H1 (cell line): ENCODE measurements at regions not wholly inside any gene's neighbourhood (a gene's known extent, or its start where the extent isn't known, plus 50 kb on each side); places are given as distances from the start of the nearest gene placed in this dataset.

ENCODE experiments used
- CTCF ChIA-PET: fragments of 300-600 bp; sonication (Branson Sonifier 250); formaldehyde crosslinking; loops from one replicate; lab custom pipeline; 2021; ENCODE audit not compliant: partially characterized antibody; lab: Charles Lee
- POLR2A ChIA-PET: fragments of 300-600 bp; sonication (Branson Sonifier 250); formaldehyde crosslinking; loops from one replicate; lab custom pipeline; 2021; ENCODE audit warnings: inconsistent platforms; ENCODE audit not compliant: partially characterized antibody; lab: Charles Lee
- DNase-seq, 2 experiments: peaks; one replicate each; pipeline versions ENCODE4 v3.0.0 to v3.0.0-alpha.2; 2010 to 2022; ENCODE audit warnings: low spot score in 2 of 2, low read depth in 1 of 2, mixed read lengths in 1 of 2
- FAIRE-seq: peaks from 2 replicates; lab custom pipeline; 2011; peaks lifted over from hg19 to GRCh38; lab: Jason Lieb, UNC
- H2AFZ ChIP-seq: 2 replicates; pipeline ENCODE4 v1.8.1; 2012; ENCODE audit warnings: low read length, inconsistent platforms
- H2AK5ac ChIP-seq: 2 replicates; pipeline ENCODE4 v1.6.1; 2013; ENCODE audit warnings: low read depth, low read length
- H2BK120ac ChIP-seq: replicated peaks from 2 replicates; pipeline ENCODE3; 2013; ENCODE audit warnings: low read depth, low read length, inconsistent platforms
- H2BK12ac ChIP-seq: 2 replicates; pipeline ENCODE4 v1.6.1; 2013; ENCODE audit warnings: low read depth, low read length
- H2BK15ac ChIP-seq: 2 replicates; pipeline ENCODE4 v1.6.1; 2013; ENCODE audit warnings: low read length
- H2BK20ac ChIP-seq: 2 replicates; pipeline ENCODE4 v1.6.1; 2013; ENCODE audit warnings: low read length
- H2BK5ac ChIP-seq: 2 replicates; pipeline ENCODE4 v1.6.1; 2013; ENCODE audit warnings: low read depth, low read length
- H3K14ac ChIP-seq: 2 replicates; pipeline ENCODE4 v1.6.1; 2013; ENCODE audit warnings: inconsistent platforms; ENCODE audit not compliant: insufficient read length
- H3K18ac ChIP-seq: 2 replicates; pipeline ENCODE4 v1.6.1; 2013; ENCODE audit warnings: low read length; ENCODE audit errors: extremely low read depth
- H3K23ac ChIP-seq: 2 replicates; pipeline ENCODE4 v1.6.1; 2013; ENCODE audit warnings: inconsistent platforms; ENCODE audit not compliant: insufficient read length
- H3K23me2 ChIP-seq: 2 replicates; pipeline ENCODE4 v1.6.1; 2013; ENCODE audit warnings: low read depth, low read length
- H3K27ac ChIP-seq: 2 replicates; pipeline ENCODE4 v1.6.1; 2011; ENCODE audit warnings: low read depth, low read length, inconsistent platforms
- H3K27me3 ChIP-seq, 4 experiments: replicated peaks in 1 of 4; 1 replicate in 1 of 4; 2 replicates in 3 of 4; pipeline versions ENCODE4 v1.6.1 to v1.8.1; 2011 to 2013; ENCODE audit warnings: low read length in 3 of 4, mild to moderate bottlenecking in 3 of 4, inconsistent platforms in 2 of 4, mixed read lengths in 2 of 4, moderate library complexity in 1 of 4; ENCODE audit not compliant: control insufficient read depth in 3 of 4, insufficient read depth in 3 of 4; ENCODE audit errors: extremely low read depth in 1 of 4
- H3K36me3 ChIP-seq, 4 experiments: 2 replicates each; pipeline versions ENCODE4 v1.6.1 to v1.8.1; 2011 to 2013; ENCODE audit warnings: mild to moderate bottlenecking in 4 of 4, low read length in 3 of 4, moderate library complexity in 2 of 4, control low read depth in 1 of 4, inconsistent platforms in 1 of 4; ENCODE audit not compliant: insufficient read depth in 4 of 4, control insufficient read depth in 2 of 4
- H3K4ac ChIP-seq: replicated peaks from 2 replicates; pipeline ENCODE3; 2013; ENCODE audit warnings: low read length, low read depth, mixed read lengths, inconsistent platforms; ENCODE audit not compliant: insufficient read length
- H3K4me1 ChIP-seq, 4 experiments: replicated peaks in 1 of 4; 1 replicate in 1 of 4; 2 replicates in 3 of 4; pipeline versions ENCODE4 v1.6.1 to v1.8.1; 2011 to 2013; ENCODE audit warnings: low read length in 3 of 4, inconsistent platforms in 2 of 4, mixed read lengths in 1 of 4; ENCODE audit not compliant: insufficient read depth in 4 of 4, control insufficient read depth in 3 of 4
- H3K4me2 ChIP-seq, 2 experiments: 2 replicates each; pipeline versions ENCODE4 v1.6.1 to v1.8.1; 2011 to 2013; ENCODE audit warnings: low read depth in 2 of 2, low read length in 2 of 2, control low read depth in 1 of 2, inconsistent platforms in 1 of 2, mild to moderate bottlenecking in 1 of 2; ENCODE audit not compliant: insufficient read depth in 1 of 2
- H3K4me3 ChIP-seq, 4 experiments: fragments of 200-600, 300-600 bp in 1 of 4; sonication (generic), shearing (Covaris generic), sonication (Bioruptor Twin) in 1 of 4; 2 replicates each; pipeline versions ENCODE4 v1.5.1 to v1.8.1; 2011 to 2016; ENCODE audit warnings: low read length in 4 of 4, low read depth in 3 of 4, control low read depth in 2 of 4, inconsistent platforms in 2 of 4, mild to moderate bottlenecking in 2 of 4, mixed read lengths in 1 of 4, moderate library complexity in 1 of 4; ENCODE audit not compliant: insufficient read depth in 2 of 4; ENCODE audit errors: extremely low read depth in 1 of 4
- H3K56ac ChIP-seq: replicated peaks from 2 replicates; pipeline ENCODE3; 2013; ENCODE audit warnings: low read depth, mild to moderate bottlenecking, mixed read lengths, low read length, inconsistent platforms; ENCODE audit not compliant: insufficient read length
- H3K79me1 ChIP-seq: 2 replicates; pipeline ENCODE4 v1.6.1; 2013; ENCODE audit warnings: low read depth, low read length, control low read depth
- H3K79me2 ChIP-seq, 2 experiments: 2 replicates each; pipeline versions ENCODE4 v1.6.1 to v1.8.1; 2012 to 2013; ENCODE audit warnings: low read length in 2 of 2, mild to moderate bottlenecking in 2 of 2, inconsistent platforms in 1 of 2; ENCODE audit not compliant: insufficient read depth in 2 of 2, control insufficient read depth in 1 of 2
- H3K9ac ChIP-seq, 4 experiments: replicated peaks in 1 of 4; 1 replicate in 1 of 4; 2 replicates in 3 of 4; pipeline versions ENCODE4 v1.6.1 to v1.8.1; 2011 to 2013; ENCODE audit warnings: low read depth in 3 of 4, low read length in 3 of 4, control low read depth in 2 of 4, mild to moderate bottlenecking in 2 of 4, moderate library complexity in 2 of 4, inconsistent platforms in 1 of 4; ENCODE audit errors: extremely low read depth in 1 of 4
- H3K9me3 ChIP-seq, 2 experiments: 2 replicates each; pipeline versions ENCODE4 v1.6.1 to v1.8.1; 2012 to 2013; ENCODE audit warnings: mild to moderate bottlenecking in 2 of 2, moderate library complexity in 2 of 2, control low read depth in 1 of 2, inconsistent platforms in 1 of 2, low read depth in 1 of 2, low read length in 1 of 2, mixed read lengths in 1 of 2; ENCODE audit not compliant: insufficient read depth in 2 of 2
- H4K20me1 ChIP-seq, 2 experiments: replicated peaks in 1 of 2; 2 replicates each; pipeline versions ENCODE3 to v1.8.1; 2011 to 2013; ENCODE audit warnings: inconsistent platforms in 2 of 2, low read length in 2 of 2, mild to moderate bottlenecking in 1 of 2; ENCODE audit not compliant: insufficient read depth in 2 of 2, control insufficient read depth in 1 of 2
- H4K5ac ChIP-seq: 2 replicates; pipeline ENCODE4 v1.6.1; 2013; ENCODE audit warnings: low read length, low read depth, mixed read lengths, inconsistent platforms; ENCODE audit not compliant: insufficient read length
- H4K8ac ChIP-seq: 2 replicates; pipeline ENCODE4 v1.8.0; 2013; ENCODE audit warnings: mild to moderate bottlenecking, moderate library complexity, low read length, inconsistent platforms; ENCODE audit not compliant: insufficient read depth; ENCODE audit errors: extremely low read depth
- H4K91ac ChIP-seq: replicated peaks from 2 replicates; pipeline ENCODE3; 2013; ENCODE audit warnings: low read length, mixed read lengths, inconsistent platforms; ENCODE audit not compliant: insufficient read length
- BRCA1 ChIP-seq: IDR thresholded peaks from 2 replicates; pipeline ENCODE4 v1.6.1; 2012; ENCODE audit warnings: low read depth, low read length, improper control_type of control experiment
- CEBPB ChIP-seq: IDR thresholded peaks from 2 replicates; pipeline ENCODE4 v1.6.1; 2012; ENCODE audit warnings: low read depth, low read length
- CREB1 ChIP-seq: IDR thresholded peaks from 2 replicates; pipeline ENCODE4 v1.6.1; 2012; ENCODE audit warnings: inconsistent platforms
- CTCF ChIP-seq, 3 experiments: IDR thresholded peaks; 1 replicate in 2 of 3; 2 replicates in 1 of 3; pipeline versions ENCODE4 v1.5.1 to v1.6.1; 2011; ENCODE audit warnings: low read length in 3 of 3, mild to moderate bottlenecking in 3 of 3, inconsistent platforms in 2 of 3, low read depth in 1 of 3, moderate library complexity in 1 of 3; ENCODE audit not compliant: insufficient read depth in 1 of 3; ENCODE audit errors: control extremely low read depth in 1 of 3
- EGR1 ChIP-seq: IDR thresholded peaks from 2 replicates; pipeline ENCODE4 v1.6.1; 2011; ENCODE audit warnings: low read depth, low read length, borderline replicate concordance
- EZH2 ChIP-seq: fragments of 200-600 bp; sonication (generic); IDR thresholded peaks from 2 replicates; pipeline ENCODE4 v1.7.1; 2012; ENCODE audit warnings: low read depth, mild to moderate bottlenecking, moderate library complexity, low read length, inconsistent platforms; ENCODE audit not compliant: severe bottlenecking
- GABPA ChIP-seq: IDR thresholded peaks from 2 replicates; pipeline ENCODE4 v1.6.1; 2011; ENCODE audit warnings: mild to moderate bottlenecking, low read length, moderate library complexity, borderline replicate concordance; ENCODE audit not compliant: insufficient read depth
- JUND ChIP-seq: IDR thresholded peaks from 2 replicates; pipeline ENCODE4 v1.6.1; 2011; ENCODE audit warnings: mild to moderate bottlenecking, improper control_type of control experiment, low read length
- MAX ChIP-seq: IDR thresholded peaks from 2 replicates; pipeline ENCODE4 v1.6.1; 2012; ENCODE audit warnings: inconsistent platforms
- RBBP5 ChIP-seq: IDR thresholded peaks from 2 replicates; pipeline ENCODE4 v1.7.1; 2012; ENCODE audit warnings: low read depth, mild to moderate bottlenecking, inconsistent platforms, low read length, moderate library complexity, borderline replicate concordance
- SIRT6 ChIP-seq: IDR thresholded peaks from one replicate; pipeline ENCODE4 v1.7.1; 2012; ENCODE audit warnings: low read length, inconsistent platforms
- WGBS, 2 experiments: shearing (Covaris generic) in 1 of 2; methylation state at CpG; one replicate each; pipeline versions ENCODE4 v1.1.6 to v1.1.7; 2013 to 2015; ENCODE audit warnings: low lambda C conversion rate in 2 of 2, mixed read lengths in 2 of 2, inconsistent platforms in 1 of 2, low coverage in 1 of 2, missing lambda C conversion rate in 1 of 2; ENCODE audit not compliant: insufficient replicate concordance in 2 of 2, insufficient coverage in 1 of 2, insufficient read length in 1 of 2; ENCODE audit errors: extremely low coverage in 1 of 2, missing lambda C conversion rate in 1 of 2; 5-methylcytosine and 5-hydroxymethylcytosine counted together

GRCh38 chr4:29336861-29337260, 1383.3 kb upstream of the PCDH7 start:
- Histone ChIP-seq H3K4ac (no peak overlapping the region), H2AK5ac (no peak overlapping the region), H4K8ac (no peak overlapping the region), H2BK120ac (no peak overlapping the region), H3K36me3 (no peaks in the 10 kb centered on the region), H3K4me2 (no peak overlapping the region), H3K23me2 (no peaks in the 10 kb centered on the region), H3K79me1 (no peaks in the 10 kb centered on the region), H2AFZ (no peak overlapping the region), H4K91ac (no peak overlapping the region), H2BK20ac (no peak overlapping the region), H4K5ac (no peak overlapping the region), H3K9me3 (no peaks in the 10 kb centered on the region), H3K27ac (no peak overlapping the region), H3K4me1 (no peaks in the 10 kb centered on the region), H4K20me1 (no peaks in the 10 kb centered on the region), H3K9ac (no peak overlapping the region), H3K18ac (no peak overlapping the region), H3K79me2 (no peaks in the 10 kb centered on the region), H2BK12ac (no peak overlapping the region), H3K4me3 (no peak overlapping the region), H3K23ac (no peak overlapping the region), H2BK15ac (no peak overlapping the region), H2BK5ac (no peak overlapping the region), H3K14ac (no peak overlapping the region), H3K56ac (no peak overlapping the region), H3K27me3 (no peaks in the 10 kb centered on the region)
- DNase-seq (no peak), FAIRE-seq (no peak)
- no peak for TF ChIP-seq SIRT6
- TF ChIP-seq CEBPB = no peak
- TF ChIP-seq EZH2 = no peak
- no peak for TF ChIP-seq CREB1
- no peak for TF ChIP-seq JUND
- TF ChIP-seq RBBP5 = no peak
- no peak for TF ChIP-seq EGR1
- no peak for TF ChIP-seq GABPA
- TF ChIP-seq MAX = no peak
- TF ChIP-seq BRCA1 = no peak
- TF ChIP-seq CTCF (IDR thresholded peaks at IDR 0.05; ENCODE audit: control extremely low read depth in 1 of 3, insufficient read depth in 1 of 3, low read depth in 1 of 3, low read length in 3 of 3) = no peak
- 95% methylated on average over 1 of the region's 1 CpG; no CpG with 5 or more reads in 1 of the 2 experiments for WGBS, 2 experiments
- ChIA-PET CTCF (no interaction called here), POLR2A (no interaction called here)
